ENCODE measurements at regions not wholly inside any gene's neighbourhood (a gene's known extent, or its start where the extent isn't known, plus 50 kb on each side); places are given as distances from the start of the nearest gene placed in this dataset.

DNA sequence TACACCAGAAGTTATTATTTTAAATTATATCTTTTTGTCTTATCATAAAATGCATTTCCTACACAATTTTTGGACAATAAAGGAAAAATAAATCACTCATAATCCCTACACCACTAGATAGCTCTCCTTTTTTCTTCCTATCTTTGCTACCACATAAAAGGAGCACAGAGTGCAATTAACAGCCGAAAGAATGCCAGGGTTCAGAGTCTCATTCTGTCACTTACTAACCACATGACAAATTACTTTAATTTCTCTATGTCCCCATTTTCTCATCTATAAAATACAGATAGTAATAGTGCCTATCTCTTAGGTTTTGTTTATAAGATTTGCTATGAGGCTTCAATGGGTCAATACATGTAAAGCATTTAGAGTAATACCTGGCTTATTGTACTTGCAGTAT is 158.7 kb upstream of the GRIN3A start:
- no peak overlapping the region for H3K4me3 ChIP-seq (ENCODE audit: control insufficient read depth, low read depth, low read length)
- DNase-seq (ENCODE audit: low read depth) = no peak
- TF ChIP-seq, protein P1, sequence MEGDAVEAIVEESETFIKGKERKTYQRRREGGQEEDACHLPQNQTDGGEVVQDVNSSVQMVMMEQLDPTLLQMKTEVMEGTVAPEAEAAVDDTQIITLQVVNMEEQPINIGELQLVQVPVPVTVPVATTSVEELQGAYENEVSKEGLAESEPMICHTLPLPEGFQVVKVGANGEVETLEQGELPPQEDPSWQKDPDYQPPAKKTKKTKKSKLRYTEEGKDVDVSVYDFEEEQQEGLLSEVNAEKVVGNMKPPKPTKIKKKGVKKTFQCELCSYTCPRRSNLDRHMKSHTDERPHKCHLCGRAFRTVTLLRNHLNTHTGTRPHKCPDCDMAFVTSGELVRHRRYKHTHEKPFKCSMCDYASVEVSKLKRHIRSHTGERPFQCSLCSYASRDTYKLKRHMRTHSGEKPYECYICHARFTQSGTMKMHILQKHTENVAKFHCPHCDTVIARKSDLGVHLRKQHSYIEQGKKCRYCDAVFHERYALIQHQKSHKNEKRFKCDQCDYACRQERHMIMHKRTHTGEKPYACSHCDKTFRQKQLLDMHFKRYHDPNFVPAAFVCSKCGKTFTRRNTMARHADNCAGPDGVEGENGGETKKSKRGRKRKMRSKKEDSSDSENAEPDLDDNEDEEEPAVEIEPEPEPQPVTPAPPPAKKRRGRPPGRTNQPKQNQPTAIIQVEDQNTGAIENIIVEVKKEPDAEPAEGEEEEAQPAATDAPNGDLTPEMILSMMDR (IDR thresholded peaks at IDR 0.05; ENCODE audit: control insufficient read depth, insufficient read depth, low read depth, low read length, missing control alignments) = no peak

DNA sequence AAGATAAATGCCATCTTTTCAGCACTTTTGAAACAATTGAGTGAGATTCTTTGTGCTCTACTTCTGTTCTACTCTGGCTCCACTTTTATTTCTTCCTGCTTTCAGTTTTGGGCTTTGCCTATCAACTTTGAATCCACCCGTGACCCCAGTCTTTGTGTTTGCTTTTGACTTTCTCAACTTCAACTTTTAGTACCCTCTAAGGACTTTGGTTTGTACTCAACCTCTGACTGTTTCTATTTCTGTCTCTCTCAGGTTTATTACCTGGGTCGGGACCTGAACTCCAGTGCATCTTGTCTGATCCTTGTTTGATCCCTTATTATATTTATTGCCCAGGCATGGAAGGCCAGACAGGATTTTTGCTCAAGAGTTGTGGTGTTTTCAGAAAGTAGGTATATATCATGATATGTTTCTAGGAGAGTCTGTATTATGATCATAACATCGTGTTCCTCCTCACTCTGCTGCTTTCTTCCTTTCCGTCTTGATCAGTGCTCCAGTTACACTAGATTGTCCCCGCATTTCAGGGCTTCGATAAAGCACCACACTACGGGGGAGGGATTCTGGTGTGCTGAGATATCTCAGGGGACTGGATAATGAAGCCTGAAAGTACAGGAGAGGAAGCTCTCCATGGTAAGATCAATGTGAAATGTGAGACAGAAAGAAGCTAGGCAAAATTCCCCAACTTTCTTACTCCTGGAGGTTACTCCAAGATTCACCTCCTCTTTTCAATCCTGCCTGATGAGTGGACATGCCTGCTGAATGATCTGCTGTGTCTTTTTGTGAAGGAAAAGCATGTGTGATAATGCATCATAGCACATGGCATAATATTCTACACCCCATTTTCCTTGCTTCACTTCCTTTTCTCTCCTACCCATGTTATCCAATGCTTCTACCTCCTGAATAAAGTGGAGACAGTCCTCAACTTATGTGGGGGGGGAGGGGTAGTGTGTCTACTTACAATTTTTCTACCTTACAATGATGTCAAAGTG is 155.5 kb upstream of the GRIN3A start:
- TF ChIP-seq, protein P1 (IDR thresholded peaks at IDR 0.05; ENCODE audit: control insufficient read depth, insufficient read depth, low read depth, low read length, missing control alignments) = no peak
- no peak for DNase-seq (ENCODE audit: low read depth)
- no peak overlapping the region for H3K4me3 ChIP-seq (ENCODE audit: control insufficient read depth, low read depth, low read length)

DNA sequence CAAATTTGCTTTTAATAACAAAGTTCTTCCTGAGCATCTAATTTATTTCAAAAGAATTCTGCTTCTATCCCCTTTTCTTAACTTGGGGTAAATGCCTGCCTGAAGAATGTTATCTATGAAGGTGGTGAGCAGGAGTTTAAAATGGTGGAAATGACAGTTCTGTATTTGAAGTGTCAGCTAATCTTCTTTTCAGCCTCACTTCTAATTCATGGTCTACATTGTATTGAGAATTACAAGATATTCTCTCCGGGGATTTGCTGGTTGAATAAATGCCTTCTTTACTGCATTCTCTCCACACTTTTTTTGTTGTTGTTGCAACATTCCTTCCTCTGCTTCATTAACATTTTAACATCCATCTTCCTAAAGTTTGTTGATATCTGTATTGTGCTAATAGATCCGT is 143.1 kb upstream of the GRIN3A start:
- no peak overlapping the region for H3K4me3 ChIP-seq (ENCODE audit: control insufficient read depth, low read depth, low read length)
- DNase-seq (ENCODE audit: low read depth) = no peak
- TF ChIP-seq, protein P1 (IDR thresholded peaks at IDR 0.05; ENCODE audit: control insufficient read depth, insufficient read depth, low read depth, low read length, missing control alignments) = no peak

DNA sequence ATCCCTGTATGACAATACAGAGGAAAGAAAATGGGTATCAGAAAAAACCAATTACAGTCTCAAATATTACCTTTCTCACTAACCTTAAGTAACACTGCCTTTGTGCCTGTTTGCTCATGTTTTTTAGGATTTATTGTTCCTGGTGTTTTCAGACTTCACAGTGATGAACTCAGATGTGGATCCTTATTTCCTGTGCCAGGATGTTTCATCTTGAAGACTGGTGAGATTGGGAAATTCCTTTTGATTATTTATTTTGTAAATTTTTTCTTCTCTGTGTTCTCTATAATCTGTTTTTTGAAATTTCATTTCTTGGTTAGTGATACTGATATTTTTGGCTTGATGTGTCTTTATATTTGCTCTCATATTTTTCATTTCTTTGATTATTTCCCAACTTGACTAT is 142.4 kb upstream of the GRIN3A start:
- no peak overlapping the region for H3K4me3 ChIP-seq (ENCODE audit: control insufficient read depth, low read depth, low read length)
- DNase-seq (ENCODE audit: low read depth) = no peak

DNA sequence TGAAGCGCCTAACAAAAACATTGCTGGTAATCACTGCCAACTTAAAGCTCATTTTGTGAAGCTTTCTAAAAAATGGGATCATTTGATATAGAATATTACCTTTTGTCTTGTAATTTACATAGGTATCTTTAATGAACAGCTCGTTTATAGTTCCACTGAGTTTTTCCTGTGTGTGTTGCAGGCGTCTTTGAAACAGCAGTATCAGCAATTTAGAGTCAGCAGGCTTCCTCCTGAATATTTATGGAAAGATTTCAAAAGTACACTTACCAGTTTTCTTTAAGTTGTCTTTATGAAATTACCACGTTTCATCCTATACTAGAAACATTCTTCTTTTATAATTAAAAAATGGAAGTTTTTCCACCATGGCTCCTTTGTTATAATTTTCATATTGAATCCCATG is 140.3 kb upstream of the GRIN3A start:
- DNase-seq (ENCODE audit: low read depth) = no peak
- TF ChIP-seq, protein P1 (IDR thresholded peaks at IDR 0.05; ENCODE audit: control insufficient read depth, insufficient read depth, low read depth, low read length, missing control alignments) = no peak
- H3K4me3 ChIP-seq (ENCODE audit: control insufficient read depth, low read depth, low read length) = no peak overlapping the region

More for the DNA sequence above, 142.4 kb upstream of the GRIN3A start:
- TF ChIP-seq, protein P1 (IDR thresholded peaks at IDR 0.05; ENCODE audit: control insufficient read depth, insufficient read depth, low read depth, low read length, missing control alignments) = no peak

DNA sequence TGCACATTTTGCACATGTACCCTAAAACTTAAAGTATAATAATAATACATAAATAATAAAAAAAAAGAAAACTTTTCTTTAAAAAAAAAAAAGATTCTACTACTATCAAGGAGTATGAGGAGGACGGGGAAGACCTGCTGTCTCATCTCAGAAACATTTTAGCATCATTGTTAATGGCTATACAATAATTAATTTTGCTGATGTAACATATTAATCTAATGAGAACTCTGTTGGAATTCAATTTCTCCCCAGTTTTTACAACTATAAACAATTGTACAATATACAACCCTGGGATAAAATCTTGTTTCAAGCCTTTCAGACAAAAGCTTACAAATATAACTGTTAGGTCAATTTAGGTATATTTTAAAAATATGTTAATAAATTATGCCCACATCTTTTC is 139.0 kb upstream of the GRIN3A start:
- no peak overlapping the region for H3K4me3 ChIP-seq (ENCODE audit: control insufficient read depth, low read depth, low read length)
- DNase-seq (ENCODE audit: low read depth) = no peak
- TF ChIP-seq, protein P1 (IDR thresholded peaks at IDR 0.05; ENCODE audit: control insufficient read depth, insufficient read depth, low read depth, low read length, missing control alignments) = no peak
